ENCODE measurements at regions not wholly inside any gene's neighbourhood (a gene's known extent, or its start where the extent isn't known, plus 50 kb on each side); places are given as distances from the start of the nearest gene placed in this dataset.

DNA sequence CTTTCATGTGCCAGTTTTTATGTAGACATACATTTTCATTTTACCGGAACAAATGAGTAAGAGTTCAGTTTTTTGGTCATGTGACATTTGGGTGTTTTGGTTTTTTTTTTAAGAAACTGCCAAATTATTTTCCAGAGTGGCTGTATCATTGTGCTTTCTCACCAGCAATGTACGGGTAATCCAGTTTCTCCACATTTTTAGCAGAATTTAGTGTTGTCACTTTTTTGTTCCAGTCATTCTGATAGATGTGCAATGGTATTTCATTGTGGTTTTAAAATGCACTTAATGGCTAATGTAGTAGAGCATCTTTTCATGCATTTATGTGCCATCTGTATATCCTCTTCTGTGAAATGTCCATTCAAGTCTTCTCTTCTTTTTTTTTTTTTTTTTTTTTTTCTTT lies 126.5 kb upstream of the FBXO11 start:
- TF ChIP-seq, protein P1, sequence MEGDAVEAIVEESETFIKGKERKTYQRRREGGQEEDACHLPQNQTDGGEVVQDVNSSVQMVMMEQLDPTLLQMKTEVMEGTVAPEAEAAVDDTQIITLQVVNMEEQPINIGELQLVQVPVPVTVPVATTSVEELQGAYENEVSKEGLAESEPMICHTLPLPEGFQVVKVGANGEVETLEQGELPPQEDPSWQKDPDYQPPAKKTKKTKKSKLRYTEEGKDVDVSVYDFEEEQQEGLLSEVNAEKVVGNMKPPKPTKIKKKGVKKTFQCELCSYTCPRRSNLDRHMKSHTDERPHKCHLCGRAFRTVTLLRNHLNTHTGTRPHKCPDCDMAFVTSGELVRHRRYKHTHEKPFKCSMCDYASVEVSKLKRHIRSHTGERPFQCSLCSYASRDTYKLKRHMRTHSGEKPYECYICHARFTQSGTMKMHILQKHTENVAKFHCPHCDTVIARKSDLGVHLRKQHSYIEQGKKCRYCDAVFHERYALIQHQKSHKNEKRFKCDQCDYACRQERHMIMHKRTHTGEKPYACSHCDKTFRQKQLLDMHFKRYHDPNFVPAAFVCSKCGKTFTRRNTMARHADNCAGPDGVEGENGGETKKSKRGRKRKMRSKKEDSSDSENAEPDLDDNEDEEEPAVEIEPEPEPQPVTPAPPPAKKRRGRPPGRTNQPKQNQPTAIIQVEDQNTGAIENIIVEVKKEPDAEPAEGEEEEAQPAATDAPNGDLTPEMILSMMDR (IDR thresholded peaks at IDR 0.05; ENCODE audit: poor library complexity), result no peak
- TF ChIP-seq EZH2 (IDR thresholded peaks at IDR 0.05; ENCODE audit: borderline replicate concordance), result no peak
- TF ChIP-seq EZH2phosphoT487 (IDR thresholded peaks at IDR 0.05; ENCODE audit: low read depth, severe bottlenecking, unreplicated experiment), result no peak

Data from hepatocyte (in vitro differentiated cells).